SK-N-SH treated with all-trans-retinoic acid at 6 μM for 48 hours (cell line): ENCODE measurements at regions not wholly inside any gene's neighbourhood (a gene's known extent, or its start where the extent isn't known, plus 50 kb on each side); places are given as distances from the start of the nearest gene placed in this dataset.

Source experiments
- ATAC-seq: fragments of 200-7000 bp; cut with Tn5 transposase; 3 replicates; pipeline ENCODE4 v1.9.1; 2020; ENCODE audit warnings: mild to moderate bottlenecking, moderate library complexity
- ARNTL ChIP-seq: fragments of 450-650 bp; formaldehyde crosslinking; IDR thresholded peaks from 2 replicates; pipeline ENCODE4 v1.5.0; 2020; ENCODE audit warnings: low read depth, mild to moderate bottlenecking, moderate library complexity, borderline replicate concordance
- BACH2 ChIP-seq: fragments of 250-450 bp; sonication (Bioruptor Pico); IDR thresholded peaks from 2 replicates; pipeline ENCODE4 v1.9.0; 2021; ENCODE audit warnings: mild to moderate bottlenecking, borderline replicate concordance
- CREB5 ChIP-seq: fragments of 250-450 bp; sonication (Bioruptor Pico); IDR thresholded peaks from 2 replicates; pipeline ENCODE4 v1.5.1; 2020; ENCODE audit warnings: low read depth, mild to moderate bottlenecking, moderate library complexity
- CSDC2 ChIP-seq: fragments of 250-450 bp; sonication (Bioruptor Pico); IDR thresholded peaks from 2 replicates; pipeline ENCODE4 v1.5.0; 2020; ENCODE audit warnings: mild to moderate bottlenecking, moderate library complexity
- GLIS3 ChIP-seq: fragments of 250-450 bp; sonication (Bioruptor Pico); IDR thresholded peaks from 2 replicates; pipeline ENCODE4 v1.5.0; 2020; ENCODE audit warnings: mild to moderate bottlenecking, moderate library complexity
- ISL1 ChIP-seq: fragments of 250-450 bp; sonication (Bioruptor Pico); IDR thresholded peaks from 2 replicates; pipeline ENCODE4 v2.1.2; 2022; ENCODE audit warnings: mild to moderate bottlenecking, moderate library complexity
- OSR1 ChIP-seq: fragments of 250-450 bp; sonication (Bioruptor Pico); IDR thresholded peaks from 2 replicates; pipeline ENCODE4 v1.8.0; 2022; ENCODE audit warnings: moderate library complexity, mild to moderate bottlenecking, inconsistent platforms
- RARB ChIP-seq: fragments of 250-450 bp; sonication (Bioruptor Pico); IDR thresholded peaks from 2 replicates; pipeline ENCODE4 v1.8.0; 2021; ENCODE audit warnings: mild to moderate bottlenecking, moderate library complexity
- SNAI2 ChIP-seq: fragments of 250-450 bp; sonication (Bioruptor Pico); IDR thresholded peaks from 2 replicates; pipeline ENCODE4 v1.5.0; 2020; ENCODE audit warnings: mild to moderate bottlenecking, moderate library complexity
- TCF4 ChIP-seq: fragments of 250-450 bp; sonication (Bioruptor Pico); IDR thresholded peaks from 2 replicates; pipeline ENCODE4 v1.8.0; 2021; ENCODE audit warnings: mild to moderate bottlenecking, moderate library complexity, borderline replicate concordance
- TOX ChIP-seq: fragments of 250-450 bp; sonication (Bioruptor Pico); IDR thresholded peaks from 2 replicates; pipeline ENCODE4 v1.8.0; 2021; ENCODE audit warnings: mild to moderate bottlenecking, moderate library complexity, borderline replicate concordance
- ZC3H10 ChIP-seq: fragments of 250-450 bp; sonication (Bioruptor Pico); IDR thresholded peaks from 2 replicates; pipeline ENCODE4 v1.5.1; 2021; ENCODE audit warnings: mild to moderate bottlenecking, moderate library complexity
- ZNF70 ChIP-seq: fragments of 450-650 bp; formaldehyde crosslinking; IDR thresholded peaks from 2 replicates; pipeline ENCODE4 v1.5.0; 2020; ENCODE audit warnings: mild to moderate bottlenecking, moderate library complexity
- TF ChIP-seq, protein P1 (sequence below): fragments of 250-450 bp; sonication (Bioruptor Pico); IDR thresholded peaks from 2 replicates; pipeline ENCODE4 v1.8.0; 2020; ENCODE audit warnings: mild to moderate bottlenecking, moderate library complexity, borderline replicate concordance
- TF ChIP-seq, protein P2 (sequence below): fragments of 250-450 bp; sonication (Bioruptor Pico); IDR thresholded peaks from 2 replicates; pipeline ENCODE4 v1.5.0; 2020; ENCODE audit warnings: mild to moderate bottlenecking, moderate library complexity
- TF ChIP-seq, protein P3 (sequence below): fragments of 250-450 bp; sonication (Bioruptor Pico); IDR thresholded peaks from 2 replicates; pipeline ENCODE4 v1.8.0; 2021; ENCODE audit warnings: low read depth, mild to moderate bottlenecking, moderate library complexity, borderline replicate concordance

- ATAC-seq = peak; percentile 40; the same call in 1 of the 3 replicates
- TF ChIP-seq CSDC2 = peak; percentile 60; the same call in 1 of the 2 replicates
- TF ChIP-seq, protein P1, sequence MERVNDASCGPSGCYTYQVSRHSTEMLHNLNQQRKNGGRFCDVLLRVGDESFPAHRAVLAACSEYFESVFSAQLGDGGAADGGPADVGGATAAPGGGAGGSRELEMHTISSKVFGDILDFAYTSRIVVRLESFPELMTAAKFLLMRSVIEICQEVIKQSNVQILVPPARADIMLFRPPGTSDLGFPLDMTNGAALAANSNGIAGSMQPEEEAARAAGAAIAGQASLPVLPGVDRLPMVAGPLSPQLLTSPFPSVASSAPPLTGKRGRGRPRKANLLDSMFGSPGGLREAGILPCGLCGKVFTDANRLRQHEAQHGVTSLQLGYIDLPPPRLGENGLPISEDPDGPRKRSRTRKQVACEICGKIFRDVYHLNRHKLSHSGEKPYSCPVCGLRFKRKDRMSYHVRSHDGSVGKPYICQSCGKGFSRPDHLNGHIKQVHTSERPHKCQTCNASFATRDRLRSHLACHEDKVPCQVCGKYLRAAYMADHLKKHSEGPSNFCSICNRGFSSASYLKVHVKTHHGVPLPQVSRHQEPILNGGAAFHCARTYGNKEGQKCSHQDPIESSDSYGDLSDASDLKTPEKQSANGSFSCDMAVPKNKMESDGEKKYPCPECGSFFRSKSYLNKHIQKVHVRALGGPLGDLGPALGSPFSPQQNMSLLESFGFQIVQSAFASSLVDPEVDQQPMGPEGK (CRISPR knock-in tag) = no peak
Observed at GRCh38 chr19:29329460-29330134, 116.6 kb upstream of the UQCRFS1 start.

DNA sequence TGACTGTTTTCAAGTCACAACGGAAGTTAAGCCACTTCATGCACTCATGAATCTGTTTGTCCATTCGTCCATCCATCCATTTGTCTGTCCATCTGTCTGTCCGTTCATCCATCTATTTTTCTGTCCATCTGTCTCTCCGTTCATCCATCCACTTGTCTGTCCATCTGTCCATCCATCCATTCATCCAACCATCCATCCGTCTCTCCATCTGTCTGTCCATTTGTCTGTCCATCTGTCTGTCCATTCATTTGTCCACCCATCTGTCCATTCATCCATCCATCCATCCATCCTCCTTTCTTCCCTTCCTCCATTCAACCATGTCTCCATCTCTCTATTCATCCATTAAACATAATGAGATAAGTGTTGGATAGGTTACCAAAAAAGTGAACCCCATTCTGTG is 123.5 kb upstream of the UQCRFS1 start:
- no peak for ATAC-seq
- TF ChIP-seq, protein P2, sequence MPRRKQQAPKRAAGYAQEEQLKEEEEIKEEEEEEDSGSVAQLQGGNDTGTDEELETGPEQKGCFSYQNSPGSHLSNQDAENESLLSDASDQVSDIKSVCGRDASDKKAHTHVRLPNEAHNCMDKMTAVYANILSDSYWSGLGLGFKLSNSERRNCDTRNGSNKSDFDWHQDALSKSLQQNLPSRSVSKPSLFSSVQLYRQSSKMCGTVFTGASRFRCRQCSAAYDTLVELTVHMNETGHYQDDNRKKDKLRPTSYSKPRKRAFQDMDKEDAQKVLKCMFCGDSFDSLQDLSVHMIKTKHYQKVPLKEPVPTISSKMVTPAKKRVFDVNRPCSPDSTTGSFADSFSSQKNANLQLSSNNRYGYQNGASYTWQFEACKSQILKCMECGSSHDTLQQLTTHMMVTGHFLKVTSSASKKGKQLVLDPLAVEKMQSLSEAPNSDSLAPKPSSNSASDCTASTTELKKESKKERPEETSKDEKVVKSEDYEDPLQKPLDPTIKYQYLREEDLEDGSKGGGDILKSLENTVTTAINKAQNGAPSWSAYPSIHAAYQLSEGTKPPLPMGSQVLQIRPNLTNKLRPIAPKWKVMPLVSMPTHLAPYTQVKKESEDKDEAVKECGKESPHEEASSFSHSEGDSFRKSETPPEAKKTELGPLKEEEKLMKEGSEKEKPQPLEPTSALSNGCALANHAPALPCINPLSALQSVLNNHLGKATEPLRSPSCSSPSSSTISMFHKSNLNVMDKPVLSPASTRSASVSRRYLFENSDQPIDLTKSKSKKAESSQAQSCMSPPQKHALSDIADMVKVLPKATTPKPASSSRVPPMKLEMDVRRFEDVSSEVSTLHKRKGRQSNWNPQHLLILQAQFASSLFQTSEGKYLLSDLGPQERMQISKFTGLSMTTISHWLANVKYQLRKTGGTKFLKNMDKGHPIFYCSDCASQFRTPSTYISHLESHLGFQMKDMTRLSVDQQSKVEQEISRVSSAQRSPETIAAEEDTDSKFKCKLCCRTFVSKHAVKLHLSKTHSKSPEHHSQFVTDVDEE (CRISPR knock-in tag) = no peak
- no peak for TF ChIP-seq OSR1 (CRISPR knock-in tag)
- TF ChIP-seq, protein P3, sequence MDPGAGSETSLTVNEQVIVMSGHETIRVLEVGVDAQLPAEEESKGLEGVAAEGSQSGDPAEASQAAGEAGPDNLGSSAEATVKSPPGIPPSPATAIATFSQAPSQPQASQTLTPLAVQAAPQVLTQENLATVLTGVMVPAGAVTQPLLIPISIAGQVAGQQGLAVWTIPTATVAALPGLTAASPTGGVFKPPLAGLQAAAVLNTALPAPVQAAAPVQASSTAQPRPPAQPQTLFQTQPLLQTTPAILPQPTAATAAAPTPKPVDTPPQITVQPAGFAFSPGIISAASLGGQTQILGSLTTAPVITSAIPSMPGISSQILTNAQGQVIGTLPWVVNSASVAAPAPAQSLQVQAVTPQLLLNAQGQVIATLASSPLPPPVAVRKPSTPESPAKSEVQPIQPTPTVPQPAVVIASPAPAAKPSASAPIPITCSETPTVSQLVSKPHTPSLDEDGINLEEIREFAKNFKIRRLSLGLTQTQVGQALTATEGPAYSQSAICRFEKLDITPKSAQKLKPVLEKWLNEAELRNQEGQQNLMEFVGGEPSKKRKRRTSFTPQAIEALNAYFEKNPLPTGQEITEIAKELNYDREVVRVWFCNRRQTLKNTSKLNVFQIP = no peak
- TF ChIP-seq BACH2 (CRISPR knock-in tag) = no peak
- no peak for TF ChIP-seq GLIS3
- TF ChIP-seq RARB (CRISPR knock-in tag) = no peak
- no peak for TF ChIP-seq TOX (CRISPR knock-in tag)
- no peak for TF ChIP-seq CREB5 (CRISPR knock-in tag)
- no peak for TF ChIP-seq ARNTL
- no peak for TF ChIP-seq ISL1 (CRISPR knock-in tag)
- no peak for TF ChIP-seq ZC3H10 (CRISPR knock-in tag)
- TF ChIP-seq, protein P1 (CRISPR knock-in tag) = no peak
- TF ChIP-seq TCF4 = no peak
- TF ChIP-seq ZNF70 (CRISPR knock-in tag) = no peak
- TF ChIP-seq, all 23 proteins: peak for 0

GRCh38 chr19:29337029-29337428 is 124.1 kb upstream of the UQCRFS1 start:
- no peak for ATAC-seq
- TF ChIP-seq TOX (CRISPR knock-in tag) (no peak), SNAI2 (CRISPR knock-in tag) (no peak)
- TF ChIP-seq, protein P3 = no peak

DNA sequence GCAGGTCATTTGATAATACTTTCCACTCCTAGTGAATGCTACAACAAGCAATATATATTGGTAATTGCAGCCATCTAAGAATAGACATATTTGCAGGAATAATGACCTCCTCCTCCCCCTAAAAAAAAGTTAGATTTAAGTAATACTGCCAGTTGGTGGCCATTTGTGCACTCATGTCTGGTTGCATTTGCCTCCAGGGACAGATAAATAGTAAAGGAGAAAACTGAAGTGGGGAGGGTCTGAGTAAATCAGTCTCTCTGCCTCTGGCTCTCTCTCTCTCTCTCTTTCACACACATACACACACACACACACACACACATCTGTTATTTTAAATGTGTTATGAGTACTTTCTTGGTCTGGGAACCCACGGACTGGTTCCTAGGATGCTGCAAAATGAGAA is 125.5 kb upstream of the UQCRFS1 start:
- no peak for ATAC-seq
- no peak for TF ChIP-seq TOX (CRISPR knock-in tag)
- TF ChIP-seq ZNF70 (CRISPR knock-in tag) = no peak
- TF ChIP-seq, all 23 proteins: peak for 0
